DND-41 (cell line): ENCODE measurements at regions not wholly inside any gene's neighbourhood (a gene's known extent, or its start where the extent isn't known, plus 50 kb on each side); places are given as distances from the start of the nearest gene placed in this dataset.

Experiments used
- EZH2 ChIP-seq: IDR thresholded peaks from 3 replicates; pipeline ENCODE4 v1.6.1; 2012; ENCODE audit warnings: borderline replicate concordance, low read depth, mild to moderate bottlenecking, moderate library complexity, low read length, inconsistent platforms; ENCODE audit not compliant: severe bottlenecking
- TF ChIP-seq, protein P1 (sequence below): IDR thresholded peaks from 2 replicates; pipeline ENCODE4 v1.5.1; 2012; ENCODE audit warnings: borderline replicate concordance, low read length, moderate library complexity, mild to moderate bottlenecking; ENCODE audit not compliant: poor library complexity, severe bottlenecking; ENCODE audit errors: extremely low read depth

DNA sequence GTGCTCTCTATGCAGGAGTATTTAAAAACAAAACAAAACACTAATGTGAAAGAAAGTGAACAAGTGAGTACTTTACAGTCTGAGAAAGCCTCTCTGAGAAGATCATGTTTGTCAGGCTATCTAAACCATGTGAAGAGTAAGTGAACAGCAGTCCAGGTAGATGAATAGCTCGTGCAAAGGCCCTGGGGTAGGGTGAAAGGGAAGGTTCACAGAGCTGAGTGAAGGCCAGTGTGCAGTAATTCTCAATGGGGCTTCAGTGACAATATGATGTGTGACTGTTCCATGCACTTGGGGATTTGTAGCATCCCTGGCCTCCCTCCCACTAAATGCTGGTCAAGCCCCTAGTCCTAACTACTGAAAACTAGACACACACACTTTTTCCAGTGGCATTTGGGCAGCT lies 488.9 kb upstream of the JARID2 start:
- TF ChIP-seq, protein P1, sequence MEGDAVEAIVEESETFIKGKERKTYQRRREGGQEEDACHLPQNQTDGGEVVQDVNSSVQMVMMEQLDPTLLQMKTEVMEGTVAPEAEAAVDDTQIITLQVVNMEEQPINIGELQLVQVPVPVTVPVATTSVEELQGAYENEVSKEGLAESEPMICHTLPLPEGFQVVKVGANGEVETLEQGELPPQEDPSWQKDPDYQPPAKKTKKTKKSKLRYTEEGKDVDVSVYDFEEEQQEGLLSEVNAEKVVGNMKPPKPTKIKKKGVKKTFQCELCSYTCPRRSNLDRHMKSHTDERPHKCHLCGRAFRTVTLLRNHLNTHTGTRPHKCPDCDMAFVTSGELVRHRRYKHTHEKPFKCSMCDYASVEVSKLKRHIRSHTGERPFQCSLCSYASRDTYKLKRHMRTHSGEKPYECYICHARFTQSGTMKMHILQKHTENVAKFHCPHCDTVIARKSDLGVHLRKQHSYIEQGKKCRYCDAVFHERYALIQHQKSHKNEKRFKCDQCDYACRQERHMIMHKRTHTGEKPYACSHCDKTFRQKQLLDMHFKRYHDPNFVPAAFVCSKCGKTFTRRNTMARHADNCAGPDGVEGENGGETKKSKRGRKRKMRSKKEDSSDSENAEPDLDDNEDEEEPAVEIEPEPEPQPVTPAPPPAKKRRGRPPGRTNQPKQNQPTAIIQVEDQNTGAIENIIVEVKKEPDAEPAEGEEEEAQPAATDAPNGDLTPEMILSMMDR: no peak
- no peak for TF ChIP-seq EZH2
